NCI-H2227 (cell line): ENCODE measurements at regions not wholly inside any gene's neighbourhood (a gene's known extent, or its start where the extent isn't known, plus 50 kb on each side); places are given as distances from the start of the nearest gene placed in this dataset.
A peak's percentile ranks its signal among the peaks of the same experiment; 100 is the strongest.
"Not testable (repeated sequence)": the region's sequence is repeated elsewhere in the genome, so short reads cannot be mapped to it uniquely, and the experiment has no call there.

Experiments used
- DNase-seq: peaks from one replicate; lab custom pipeline; 2025; ENCODE audit not compliant: unreplicated experiment; lab: John Stamatoyannopoulos, UW

DNA sequence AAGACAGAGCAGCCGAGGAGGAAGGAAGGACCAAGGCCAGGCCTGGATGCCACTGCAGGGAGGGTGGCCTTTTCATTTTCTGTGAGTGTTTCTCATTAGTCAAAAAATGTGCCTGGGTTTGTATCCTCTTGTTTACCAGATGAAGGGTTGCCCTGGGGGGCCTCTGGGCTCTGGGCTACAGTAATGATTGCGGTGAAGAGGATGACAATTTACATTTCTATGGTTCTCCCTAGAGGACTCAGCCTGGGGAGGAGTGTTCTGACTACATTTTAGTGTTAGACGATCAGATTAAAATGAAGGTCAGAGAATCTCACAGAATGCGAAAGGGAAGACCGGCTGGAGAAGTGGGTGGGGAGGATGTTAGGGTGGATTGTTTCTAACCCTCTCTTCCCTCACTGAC, 108.0 kb upstream of the KMT2C start:
- DNase-seq: no peak

DNA sequence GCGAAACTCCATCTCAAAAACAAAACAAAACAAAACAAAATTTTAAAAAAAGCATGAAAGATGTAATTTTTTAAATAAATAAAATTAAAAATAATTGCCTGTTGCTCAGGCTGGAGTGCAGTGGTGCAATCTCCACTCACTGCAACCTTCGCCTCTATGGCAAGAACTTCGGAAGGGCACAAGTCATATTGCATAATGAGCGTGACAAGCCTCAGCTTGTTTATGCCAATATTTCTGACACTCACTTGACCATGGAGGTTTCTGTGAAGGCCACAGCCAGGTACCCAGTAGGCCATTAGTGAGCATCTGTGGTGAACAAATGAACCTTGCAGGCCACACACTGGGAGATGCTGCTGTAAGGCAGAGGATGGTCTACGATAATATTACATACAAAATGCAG, 106.1 kb upstream of the KMT2C start:
- DNase-seq: no peak

GRCh38 chr7:152539190-152539495, 103.3 kb upstream of the KMT2C start:
- not testable (repeated sequence) for DNase-seq

- not testable (repeated sequence) for DNase-seq
These were observed 102.8 kb upstream of the KMT2C start for GRCh38 chr7:152538346-152539189.

DNA sequence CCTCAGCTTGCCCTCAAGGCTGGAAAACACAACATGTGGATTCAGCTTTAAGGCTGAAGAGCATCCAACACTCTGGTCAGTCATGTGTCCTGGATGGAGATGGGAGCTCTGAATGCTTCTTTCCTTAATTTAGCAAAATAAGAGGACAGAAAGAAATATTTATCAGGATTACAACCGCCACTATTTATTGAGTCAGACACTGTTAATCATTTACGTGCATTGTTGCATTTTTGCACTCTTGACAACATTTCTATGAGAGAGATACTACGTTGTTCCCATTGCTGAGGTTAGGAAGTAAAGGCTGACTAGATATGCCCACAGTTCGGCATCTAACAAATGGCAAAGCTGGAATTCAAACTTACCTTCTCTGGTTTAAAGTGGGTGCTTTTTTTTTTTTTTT, 101.8 kb upstream of the KMT2C start:
- DNase-seq: no peak

- DNase-seq: no peak
These were observed 92.8 kb upstream of the KMT2C start for GRCh38 chr7:152528612-152529011.

DNA sequence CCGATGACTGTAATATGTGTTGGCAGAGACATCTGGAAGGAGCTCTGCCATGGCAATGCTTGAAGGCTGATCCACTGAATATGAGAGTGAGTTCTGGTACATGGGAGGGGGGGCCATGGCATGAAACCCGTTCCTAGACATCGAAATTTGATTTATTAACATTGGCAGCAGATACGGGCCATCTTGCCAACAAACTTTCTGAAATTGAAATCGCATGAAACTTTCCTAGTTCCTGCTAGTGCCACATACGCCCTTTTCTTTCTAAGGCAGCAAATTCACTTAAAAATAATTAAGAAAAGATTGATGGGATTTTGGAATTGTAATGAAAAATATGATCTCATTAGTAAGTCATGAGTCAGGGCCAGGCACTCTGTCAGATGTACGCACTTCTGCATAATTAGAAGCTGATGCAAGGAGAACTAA, 91.8 kb upstream of the KMT2C start:
- DNase-seq: no peak

DNA sequence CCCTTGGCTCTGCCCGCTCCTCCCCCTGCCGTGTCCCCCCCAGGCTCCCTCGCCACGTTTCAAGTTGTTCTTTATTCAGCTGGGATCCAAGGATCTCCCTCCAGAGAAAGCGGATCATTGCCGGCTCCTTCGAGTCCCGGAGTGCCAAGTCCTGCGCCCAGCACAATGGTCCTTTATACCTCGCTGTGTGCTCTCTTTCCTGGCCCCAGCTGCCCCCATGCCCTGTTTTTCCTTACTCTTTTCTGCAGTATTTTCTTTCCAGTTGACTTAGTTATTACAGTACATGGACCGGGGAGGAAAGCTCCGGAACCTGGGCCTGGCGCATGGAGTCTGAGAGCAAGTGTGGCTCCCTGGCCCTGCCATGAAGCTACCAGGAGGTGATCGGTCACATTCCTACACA, 88.1 kb upstream of the KMT2C start:
- DNase-seq: no peak

- peak; percentile 56 for DNase-seq
These were observed 86.8 kb upstream of the KMT2C start for GRCh38 chr7:152522571-152523067.

DNA sequence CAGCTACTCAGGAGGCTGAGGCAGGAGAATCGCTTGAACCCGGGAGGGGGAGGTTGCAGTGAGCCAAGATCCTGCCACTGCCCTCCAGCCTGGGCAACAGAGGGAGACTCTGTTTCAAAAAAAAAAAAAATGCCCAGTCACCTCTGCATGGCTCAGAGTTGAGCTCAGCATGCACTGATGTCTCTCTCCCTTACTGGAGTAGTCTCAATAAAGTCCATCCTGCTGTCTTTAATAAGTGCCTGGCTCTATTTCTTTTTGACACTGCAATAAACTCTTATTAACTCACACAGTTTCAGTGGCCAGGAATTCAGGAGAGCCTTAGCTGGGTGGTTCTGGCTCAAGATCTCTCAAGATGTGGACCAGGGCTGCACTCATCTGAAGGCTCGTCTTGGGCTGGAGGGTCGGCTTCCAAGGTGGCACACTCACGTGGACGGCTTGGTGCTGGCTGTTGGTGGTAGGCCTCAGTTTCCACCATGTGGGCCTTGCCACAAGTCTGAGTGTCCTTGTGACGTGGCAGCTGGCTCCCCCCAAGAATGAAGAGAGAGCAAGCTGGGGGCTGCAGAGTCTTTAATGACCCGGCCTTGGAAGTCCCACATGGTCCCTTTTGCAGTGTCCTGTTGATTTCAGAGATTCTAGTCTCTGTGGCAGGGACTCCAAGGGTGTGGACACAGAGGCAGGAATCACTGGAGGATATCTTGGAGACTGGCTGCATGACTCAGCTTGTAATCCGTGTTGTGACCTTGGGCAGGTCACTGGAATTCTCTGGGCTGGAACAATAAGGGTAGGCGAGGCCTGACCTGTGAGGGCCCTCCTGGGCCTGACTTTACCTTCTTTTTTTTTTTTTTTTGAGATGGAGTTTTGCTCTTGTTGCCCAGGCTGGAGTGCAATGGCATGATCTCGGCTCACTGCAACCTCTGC, 85.9 kb upstream of the KMT2C start:
- no peak for DNase-seq

DNA sequence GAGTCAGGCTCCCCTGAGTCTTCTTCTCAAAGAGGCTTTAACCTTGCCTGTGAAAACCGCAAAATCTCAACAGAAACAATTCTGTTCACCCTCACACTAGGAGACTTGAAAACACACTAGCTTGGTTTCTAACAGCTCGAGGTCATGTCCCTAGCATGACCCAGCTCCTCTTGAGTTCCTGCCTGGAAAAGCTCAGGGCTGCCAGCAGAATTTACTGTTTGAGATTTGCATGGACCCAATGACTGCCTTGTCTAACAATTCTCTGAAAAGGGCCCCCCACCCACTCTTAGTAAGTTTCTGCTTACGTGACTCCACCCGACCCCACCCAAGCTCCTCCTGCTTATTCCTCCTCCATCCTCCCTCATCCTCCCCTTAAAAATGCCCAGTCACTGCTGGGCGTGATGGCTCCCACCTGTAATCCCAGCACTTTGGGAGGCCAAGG, 85.1 kb upstream of the KMT2C start:
- DNase-seq: no peak

DNA sequence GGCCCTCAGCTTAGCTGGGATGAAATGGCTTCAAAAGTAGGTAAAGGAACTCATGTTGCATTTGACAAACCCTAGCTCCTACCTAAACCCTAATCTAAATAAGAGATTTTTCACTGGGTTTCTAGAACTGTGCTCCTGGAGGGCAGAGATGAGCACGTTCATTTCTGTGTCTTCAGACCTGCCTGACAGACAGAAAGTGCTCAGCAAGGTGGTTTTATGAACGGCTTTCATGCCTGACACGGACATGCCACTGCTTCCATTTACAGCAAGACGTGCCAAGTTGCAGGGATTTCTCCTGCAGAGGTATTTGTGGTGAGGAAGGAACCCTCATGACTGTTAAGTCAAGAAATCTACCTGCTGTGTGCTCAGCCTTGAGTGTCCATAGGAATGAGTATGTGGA, 83.5 kb upstream of the KMT2C start:
- no peak for DNase-seq

- no peak for DNase-seq
These were observed 80.4 kb upstream of the KMT2C start for GRCh38 chr7:152516216-152516615.

DNA sequence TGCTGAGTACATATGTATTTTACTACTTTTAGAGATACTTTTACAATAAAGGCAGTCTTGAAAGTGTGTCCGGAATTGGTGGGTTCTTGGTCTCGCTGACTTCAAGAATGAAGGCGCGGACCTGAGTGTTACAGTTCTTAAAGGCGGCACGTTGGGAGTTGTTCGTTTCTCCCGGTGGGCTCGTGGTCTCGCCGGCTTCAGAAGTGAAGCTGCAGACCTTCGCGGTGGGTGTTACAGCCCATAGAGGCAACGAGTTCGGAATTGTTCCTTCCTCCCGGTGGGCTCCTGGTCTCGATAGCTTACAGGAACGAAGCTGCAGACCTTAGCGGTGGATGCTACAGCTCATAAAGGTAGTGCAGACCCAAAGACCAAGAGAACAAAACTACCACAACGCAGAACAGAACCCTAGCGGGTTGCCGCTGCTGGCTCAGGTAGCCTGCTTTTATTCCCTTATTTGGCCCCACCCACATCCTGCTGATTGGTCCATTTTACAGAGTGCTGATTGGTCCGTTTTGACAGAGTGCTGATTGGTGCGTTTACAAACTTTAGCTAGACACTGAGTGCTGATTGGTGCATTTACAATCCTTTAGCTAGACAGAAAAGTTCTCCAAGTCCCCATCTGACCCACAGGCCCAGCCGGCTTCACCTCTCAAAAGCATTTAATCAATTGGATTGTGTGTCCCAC, 79.6 kb upstream of the KMT2C start:
- not testable (repeated sequence) for DNase-seq

- DNase-seq: no peak
These were observed 78.9 kb upstream of the KMT2C start for GRCh38 chr7:152514771-152515105.

GRCh38 chr7:152513861-152514770, 78.3 kb upstream of the KMT2C start:
- no peak for DNase-seq

GRCh38 chr7:152512706-152513105, 76.9 kb upstream of the KMT2C start:
- no peak for DNase-seq

DNA sequence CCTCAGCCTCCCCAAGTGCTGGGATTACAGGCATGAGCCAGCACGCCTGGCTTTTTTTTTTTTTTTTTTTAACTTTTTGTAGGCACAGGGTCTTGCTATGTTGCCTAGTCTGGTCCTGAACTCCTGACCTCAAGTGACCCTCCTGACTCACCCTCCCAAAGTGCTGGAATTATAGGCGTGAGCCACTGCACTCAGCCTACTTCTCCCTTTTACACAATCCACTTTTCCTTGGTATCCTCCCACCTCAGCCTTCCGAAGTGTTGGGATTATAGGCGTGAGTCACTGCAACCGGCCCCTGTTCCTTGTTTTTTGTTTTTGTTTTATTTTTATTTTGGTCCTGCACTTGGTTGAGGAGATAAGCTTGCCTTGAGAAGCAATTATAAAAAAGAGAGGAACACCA, 75.9 kb upstream of the KMT2C start:
- DNase-seq: no peak

DNA sequence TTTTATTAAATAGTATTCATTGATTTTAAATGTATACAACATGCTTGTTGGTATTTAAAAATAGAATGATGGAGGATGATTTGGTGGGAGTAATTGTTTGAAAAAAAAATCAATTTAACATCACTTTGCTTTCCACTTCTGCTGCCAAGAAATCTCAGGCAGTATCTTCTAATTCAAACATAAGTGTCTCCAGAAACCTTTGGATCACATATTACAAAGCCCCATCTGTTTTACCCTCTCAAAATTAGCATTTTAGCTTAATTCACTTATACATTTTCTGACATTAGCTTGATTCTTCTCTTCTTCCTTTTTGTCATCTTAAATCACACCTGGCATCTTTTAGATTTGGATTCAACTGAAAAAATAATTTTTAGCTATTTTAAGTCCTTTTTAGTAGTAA, 72.9 kb upstream of the KMT2C start:
- DNase-seq: no peak

GRCh38 chr7:152505606-152506005, 69.8 kb upstream of the KMT2C start:
- DNase-seq: no peak
